GM19240 (cell line): ENCODE measurements at regions not wholly inside any gene's neighbourhood (a gene's known extent, or its start where the extent isn't known, plus 50 kb on each side); places are given as distances from the start of the nearest gene placed in this dataset.
"Not testable (repeated sequence)": the region's sequence is repeated elsewhere in the genome, so short reads cannot be mapped to it uniquely, and the experiment has no call there.

Experiments
- DNase-seq: peaks from one replicate; pipeline ENCODE4 v3.0.0; 2011; ENCODE audit warnings: low spot score; ENCODE audit not compliant: insufficient read length

GRCh38 chr9:75739884-75740611 lies 150.4 kb upstream of the PCSK5 start:
- DNase-seq: no peak

- DNase-seq: no peak
Measured at GRCh38 chr9:75743855-75744254, 146.6 kb upstream of the PCSK5 start.

- DNase-seq: no peak
Measured at GRCh38 chr9:75754080-75754479, 136.4 kb upstream of the PCSK5 start.

DNA sequence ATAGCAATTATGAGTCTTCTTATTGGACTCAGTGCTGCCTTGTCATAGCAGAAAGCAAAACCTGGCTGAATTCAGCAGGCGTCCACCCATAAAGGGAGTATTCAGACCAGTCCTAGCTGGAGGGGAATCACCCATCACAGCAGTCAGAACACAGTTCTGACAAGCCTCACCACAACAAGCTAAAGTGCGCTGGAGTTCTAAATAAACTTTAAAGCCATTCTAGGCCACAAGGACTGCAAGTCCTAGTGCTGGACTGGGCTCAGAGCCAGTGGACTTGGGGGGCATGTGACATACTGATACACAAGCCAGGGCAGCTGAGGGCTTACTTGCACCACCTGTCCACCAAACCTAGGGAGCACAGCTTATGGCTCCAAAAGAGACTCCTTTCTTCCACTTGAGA lies 115.3 kb upstream of the PCSK5 start:
- no peak for DNase-seq

DNA sequence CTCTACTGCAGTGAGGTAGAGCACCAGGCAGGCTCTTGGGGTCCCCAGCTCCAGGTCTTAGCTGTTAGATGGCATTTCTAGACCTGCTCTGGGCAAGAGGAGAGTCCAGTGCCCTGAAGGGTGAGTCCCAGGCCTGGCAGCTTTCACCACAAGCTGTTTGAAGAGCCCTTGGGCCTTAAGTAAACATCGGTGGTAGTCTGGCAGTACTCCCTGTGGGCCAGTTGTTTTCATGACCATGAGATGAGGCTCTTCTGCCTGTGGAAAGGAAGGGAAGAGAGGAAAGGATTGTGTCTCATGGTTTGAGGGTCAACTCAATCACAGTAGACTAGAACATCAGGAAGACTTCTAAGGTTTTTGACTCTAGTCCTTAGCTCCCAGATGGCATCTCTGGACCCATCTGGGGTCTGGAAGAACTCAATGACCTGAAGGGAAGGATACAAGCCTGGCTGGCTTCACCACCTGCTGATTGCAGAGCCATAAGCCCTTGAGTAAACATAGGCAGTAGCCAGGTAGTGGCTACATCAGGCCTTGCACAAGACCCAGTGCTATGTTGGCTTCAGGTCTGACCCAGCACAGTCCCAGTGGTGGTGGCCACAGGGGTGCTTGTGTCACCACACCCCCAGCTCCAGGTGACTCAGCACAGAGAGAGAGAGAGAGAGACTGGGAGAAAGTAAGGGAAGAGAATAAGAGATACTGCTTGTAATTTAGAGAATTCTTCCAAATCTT lies 114.3 kb upstream of the PCSK5 start:
- no peak for DNase-seq

DNA sequence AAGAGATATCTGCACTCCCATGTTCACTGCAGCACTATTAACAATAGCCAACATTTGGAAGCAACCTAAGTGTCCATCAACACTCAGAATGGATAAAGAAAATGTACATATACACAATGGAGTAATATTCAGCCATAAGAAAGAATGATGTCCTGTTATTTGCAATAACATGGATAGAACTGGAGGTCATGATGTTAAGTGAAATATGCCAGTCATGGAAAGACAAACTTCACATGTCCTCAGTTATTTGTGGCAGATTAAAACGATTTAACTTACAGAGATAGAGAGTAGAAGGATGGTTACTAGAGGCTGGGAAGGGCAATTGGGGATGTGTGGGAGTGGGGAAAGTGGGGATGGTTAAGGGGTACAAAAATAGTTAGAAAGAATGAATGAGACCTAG lies 110.3 kb upstream of the PCSK5 start:
- no peak for DNase-seq

- no peak for DNase-seq
Measured at GRCh38 chr9:75788006-75788634, 102.4 kb upstream of the PCSK5 start.

GRCh38 chr9:75797085-75797580 lies 93.3 kb upstream of the PCSK5 start:
- no peak for DNase-seq

DNA sequence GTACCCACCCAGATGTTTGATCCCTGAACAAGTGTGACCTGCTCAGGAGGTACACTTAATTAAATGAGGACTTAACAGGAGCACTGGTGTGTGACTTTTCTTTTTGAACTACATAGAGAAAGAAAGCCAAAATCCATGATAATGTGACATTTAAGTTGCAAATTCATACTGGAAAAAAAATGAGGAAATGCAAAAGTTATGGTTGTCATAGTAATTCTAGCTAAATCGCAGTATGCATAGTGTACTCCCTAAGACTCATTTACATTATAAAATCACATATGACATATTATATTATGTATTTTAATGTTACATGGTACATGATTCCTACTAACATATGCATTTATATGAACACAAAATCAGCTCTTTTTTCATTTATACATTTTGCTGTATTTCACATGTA lies 92.0 kb upstream of the PCSK5 start:
- no peak for DNase-seq

DNA sequence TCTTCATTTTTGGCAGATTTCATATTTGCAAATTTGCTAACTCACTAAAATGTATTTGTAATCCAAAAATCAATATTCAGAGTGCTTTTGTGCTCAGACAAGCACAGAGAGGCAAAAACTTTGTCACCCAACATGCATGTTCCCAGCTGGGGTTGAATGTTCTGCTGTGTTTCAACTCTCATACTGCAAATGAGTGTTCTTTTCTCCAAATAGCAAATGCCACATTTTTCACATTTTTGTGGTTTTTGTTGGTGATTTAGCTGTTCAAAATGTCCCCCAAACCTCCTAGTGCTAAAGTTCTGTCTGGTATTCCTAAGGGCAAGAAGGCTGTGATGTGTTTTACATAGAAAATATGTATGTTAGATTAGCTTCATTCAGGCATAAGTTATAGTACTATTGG lies 87.3 kb upstream of the PCSK5 start:
- no peak for DNase-seq

DNA sequence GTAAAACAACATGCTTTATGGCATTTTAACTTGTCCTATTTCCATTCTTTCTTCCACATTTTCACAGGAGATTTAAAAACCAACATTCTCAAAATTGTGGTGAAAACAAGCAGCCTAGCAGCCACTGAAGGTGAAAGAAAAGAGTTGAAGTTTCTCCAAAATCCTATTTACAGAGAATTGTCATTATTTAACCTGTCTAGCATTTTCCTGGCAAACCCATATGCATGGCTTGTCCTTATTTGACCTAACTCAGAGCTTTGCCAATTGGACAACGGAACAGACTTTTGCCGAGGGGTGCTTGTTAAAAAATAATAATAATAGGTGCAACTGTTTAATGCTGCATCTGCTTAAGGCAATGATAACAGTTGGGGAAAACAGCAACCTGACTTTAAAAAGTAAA lies 80.4 kb upstream of the PCSK5 start:
- DNase-seq: no peak

DNA sequence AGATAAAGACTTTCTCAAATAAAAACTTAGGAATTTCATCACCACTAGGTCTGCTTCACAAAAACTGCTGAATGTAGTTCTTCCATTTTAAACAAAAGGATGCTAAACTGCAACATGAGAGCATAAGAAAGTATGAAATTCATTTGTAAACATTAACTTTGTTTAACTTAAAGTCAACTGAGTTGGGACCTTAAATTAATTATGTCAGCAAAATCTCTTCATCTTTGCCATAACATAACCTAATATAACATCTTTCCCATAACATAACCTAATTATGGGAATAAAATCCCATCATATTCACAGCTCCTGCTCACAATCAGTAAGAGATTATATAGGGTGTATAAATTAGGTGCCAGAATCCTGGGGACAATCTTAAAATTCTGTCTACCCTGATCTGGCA lies 78.8 kb upstream of the PCSK5 start:
- no peak for DNase-seq

GRCh38 chr9:75812141-75812540 lies 78.3 kb upstream of the PCSK5 start:
- DNase-seq: no peak

DNA sequence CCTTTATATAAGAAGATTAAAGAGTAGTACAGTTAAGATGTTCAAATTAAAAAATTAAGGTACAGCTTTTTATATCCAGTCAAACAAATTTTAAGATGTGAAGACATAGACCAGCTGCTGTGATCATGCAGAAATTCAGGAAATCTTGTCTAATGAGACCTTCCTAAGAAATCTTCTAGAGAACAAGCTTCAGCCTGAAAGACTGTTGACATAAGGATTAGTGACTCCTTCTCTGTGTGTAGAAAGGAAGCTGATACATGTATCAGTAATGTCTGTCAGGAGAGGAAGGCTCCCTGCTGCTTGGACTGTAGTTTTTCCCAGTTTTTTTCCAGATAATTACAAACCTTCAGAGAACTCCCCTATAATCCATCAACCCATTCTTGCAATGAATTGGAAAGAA lies 75.8 kb upstream of the PCSK5 start:
- DNase-seq: no peak

DNA sequence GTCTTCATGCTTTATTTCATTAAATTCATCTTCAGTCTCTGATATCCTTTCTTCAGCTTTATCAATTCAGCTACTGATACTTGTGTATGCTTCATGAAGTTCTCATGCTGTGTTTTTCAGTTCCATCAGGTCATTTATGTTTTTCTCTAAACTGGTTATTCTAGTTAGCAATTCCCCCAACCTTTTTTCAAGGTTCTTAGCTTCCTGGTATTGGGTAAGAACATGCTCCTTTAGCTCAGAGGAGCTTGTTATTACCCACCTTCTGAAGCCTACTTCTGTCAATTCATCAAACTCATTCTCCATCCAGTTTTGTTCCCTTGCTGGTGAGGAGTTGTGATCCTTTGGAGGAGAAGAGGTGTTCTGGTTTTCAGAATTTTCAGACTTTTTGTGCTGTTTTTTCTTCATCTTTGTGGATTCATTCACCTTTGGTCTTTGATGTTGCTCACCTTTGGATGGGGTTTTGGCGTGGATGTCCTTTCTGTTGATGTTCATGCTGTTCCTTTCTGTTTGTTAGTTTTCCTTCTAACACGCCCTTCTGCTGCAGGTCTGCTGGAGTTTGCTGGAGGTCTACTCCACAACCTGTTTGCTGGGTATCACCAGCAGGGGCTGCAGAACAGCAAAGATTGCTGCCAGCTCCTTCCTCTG lies 69.9 kb upstream of the PCSK5 start:
- DNase-seq: not testable (repeated sequence)

GRCh38 chr9:75823151-75823550 lies 67.3 kb upstream of the PCSK5 start:
- DNase-seq: no peak

GRCh38 chr9:75824816-75825568 lies 65.5 kb upstream of the PCSK5 start:
- DNase-seq: no peak

DNA sequence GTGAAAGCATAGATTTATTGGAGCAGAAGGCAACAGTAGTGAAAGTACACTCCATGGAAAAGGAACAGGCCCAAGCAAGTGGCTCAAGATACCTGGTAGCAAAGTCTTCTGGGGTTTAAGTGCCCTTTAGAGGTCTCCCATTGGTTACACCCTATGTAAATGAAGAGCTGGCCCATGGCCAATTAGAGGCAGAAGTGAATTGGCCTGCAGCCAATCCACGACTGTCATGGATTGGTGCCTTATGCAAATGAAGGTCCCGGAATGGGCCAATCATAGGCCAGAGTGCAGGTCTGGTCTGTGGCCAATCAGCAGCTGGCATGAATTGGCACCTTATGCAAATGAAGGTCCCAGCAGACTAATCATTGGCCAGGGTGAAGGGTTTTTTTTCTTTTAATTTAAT lies 64.2 kb upstream of the PCSK5 start:
- no peak for DNase-seq

GRCh38 chr9:75830303-75830702 lies 60.2 kb upstream of the PCSK5 start:
- DNase-seq: no peak

DNA sequence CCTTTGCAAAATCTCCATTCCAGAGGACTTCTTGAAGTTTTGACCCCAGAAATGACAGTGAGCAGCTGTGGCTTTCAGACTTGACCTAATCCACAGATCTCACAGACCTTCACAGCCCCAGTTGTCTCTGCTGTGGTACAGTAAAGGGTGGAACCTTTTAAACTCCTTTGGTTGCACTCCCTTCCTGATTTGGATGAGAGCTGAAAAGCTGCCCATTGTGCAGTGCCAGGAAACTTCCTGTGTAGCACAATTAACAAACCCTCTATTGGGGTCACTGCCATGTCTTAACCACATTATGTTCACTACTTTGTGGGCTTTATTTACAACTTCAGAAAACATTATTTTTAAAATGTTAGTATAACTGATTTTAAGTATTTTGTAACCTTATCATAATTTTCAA lies 56.7 kb upstream of the PCSK5 start:
- no peak for DNase-seq

DNA sequence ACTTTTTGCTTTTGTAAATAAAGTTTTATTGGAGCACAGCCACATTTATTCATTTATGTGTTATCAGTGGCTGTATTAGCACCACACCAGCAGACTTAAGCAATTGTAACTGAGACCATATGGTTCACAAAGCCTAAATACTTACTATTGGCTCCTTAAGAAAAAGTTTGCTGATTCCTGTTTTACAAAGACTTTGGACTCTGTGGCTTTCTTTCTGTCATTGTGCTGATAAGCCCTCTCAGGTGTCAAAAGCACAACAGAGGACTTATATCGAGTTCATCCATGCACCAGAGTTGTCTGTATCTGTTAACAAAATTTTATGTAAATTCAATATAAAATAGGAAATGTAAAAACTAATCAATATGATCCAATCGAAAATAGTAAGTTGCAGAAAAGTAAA lies 55.6 kb upstream of the PCSK5 start:
- no peak for DNase-seq
